Neural cell (in vitro differentiated cells): ENCODE measurements at regions not wholly inside any gene's neighbourhood (a gene's known extent, or its start where the extent isn't known, plus 50 kb on each side); places are given as distances from the start of the nearest gene placed in this dataset.

Experiments used
- H2AFZ ChIP-seq: fragments of 200-600, 300-800 bp; sonication (generic), shearing (Covaris generic); 2 replicates; pipeline ENCODE4 v1.6.0; 2014; ENCODE audit warnings: low read depth, mild to moderate bottlenecking, antibody characterized with exemption, low read length, moderate library complexity
- H3F3A ChIP-seq: fragments of 200-600 bp; shearing (Covaris generic); 2 replicates; pipeline ENCODE4 v1.6.1; 2016; ENCODE audit warnings: mild to moderate bottlenecking, moderate library complexity, mixed read lengths, antibody characterized with exemption, low read length; ENCODE audit not compliant: insufficient read depth, poor library complexity, severe bottlenecking
- H3K27ac ChIP-seq: fragments of 200-600, 300-800 bp; sonication (generic), shearing (Covaris generic); 2 replicates; pipeline ENCODE4 v1.5.1; 2014; ENCODE audit warnings: mild to moderate bottlenecking, low read length, moderate library complexity
- H3K27me3 ChIP-seq: fragments of 300-800, 200-600 bp; sonication (generic), shearing (Covaris generic); 2 replicates; pipeline ENCODE4 v1.6.0; 2014; ENCODE audit warnings: mild to moderate bottlenecking, low read depth, low read length, moderate library complexity; ENCODE audit not compliant: insufficient read depth
- H3K36me3 ChIP-seq: fragments of 300-800, 200-600 bp; sonication (generic), shearing (Covaris generic); 2 replicates; pipeline ENCODE4 v1.5.1; 2014; ENCODE audit warnings: mild to moderate bottlenecking, antibody characterized with exemption, low read length, moderate library complexity; ENCODE audit not compliant: insufficient read depth
- H3K4me2 ChIP-seq: fragments of 300-800, 200-600 bp; sonication (generic), shearing (Covaris generic); 2 replicates; pipeline ENCODE4 v1.6.0; 2014; ENCODE audit warnings: mild to moderate bottlenecking, low read length
- H3K4me3 ChIP-seq: fragments of 300-800, 200-600 bp; sonication (generic), shearing (Covaris generic); 2 replicates; pipeline ENCODE4 v1.5.1; 2014; ENCODE audit warnings: mild to moderate bottlenecking, low read length, moderate library complexity
- H3K79me2 ChIP-seq: fragments of 200-600 bp; shearing (Covaris generic); replicated peaks from 2 replicates; pipeline ENCODE4 v1.6.0; 2014; ENCODE audit warnings: mild to moderate bottlenecking, low read length, moderate library complexity; ENCODE audit not compliant: insufficient read depth
- H3K9ac ChIP-seq: fragments of 300-800, 200-600 bp; sonication (generic), shearing (Covaris generic); 2 replicates; pipeline ENCODE4 v1.6.1; 2016; ENCODE audit warnings: mild to moderate bottlenecking, low read length, mixed read lengths
- H3K9me2 ChIP-seq: fragments of 200-600 bp; shearing (Covaris generic); 2 replicates; pipeline ENCODE4 v1.6.1; 2016; ENCODE audit warnings: mild to moderate bottlenecking, low read length, mixed read lengths; ENCODE audit not compliant: insufficient read depth
- H3K9me3 ChIP-seq: fragments of 200-600, 300-800 bp; sonication (generic), shearing (Covaris generic); 2 replicates; pipeline ENCODE4 v1.6.1; 2016; ENCODE audit warnings: mild to moderate bottlenecking, mixed run types, low read length, moderate library complexity, mixed read lengths
- H4K20me1 ChIP-seq: fragments of 200-600 bp; shearing (Covaris generic); 2 replicates; pipeline ENCODE4 v1.6.1; 2016; ENCODE audit warnings: mild to moderate bottlenecking, mixed run types; ENCODE audit not compliant: insufficient read depth
- CTCF ChIP-seq: fragments of 450-650 bp; IDR thresholded peaks from 2 replicates; pipeline ENCODE4 v1.5.1; 2014; ENCODE audit warnings: antibody characterized with exemption, mild to moderate bottlenecking, moderate library complexity; ENCODE audit not compliant: poor library complexity, severe bottlenecking
- EP300 ChIP-seq: fragments of 450-650 bp; conservative IDR thresholded peaks from 2 replicates; pipeline ENCODE4 v1.6.1; 2014; ENCODE audit warnings: antibody characterized with exemption, mild to moderate bottlenecking, moderate library complexity; ENCODE audit not compliant: poor library complexity, severe bottlenecking
- EZH2 ChIP-seq: fragments of 200-600, 300-800 bp; shearing (Covaris generic), sonication (generic); IDR thresholded peaks from 2 replicates; pipeline ENCODE4 v1.6.1; 2014; ENCODE audit warnings: antibody characterized with exemption, low read length, borderline replicate concordance, mild to moderate bottlenecking; ENCODE audit not compliant: insufficient read depth, poor library complexity, severe bottlenecking
- MXI1 ChIP-seq: fragments of 450-650 bp; conservative IDR thresholded peaks from 2 replicates; pipeline ENCODE4 v1.6.1; 2014; ENCODE audit warnings: antibody characterized with exemption, mild to moderate bottlenecking; ENCODE audit not compliant: poor library complexity, severe bottlenecking
- POLR2AphosphoS5 ChIP-seq: IDR thresholded peaks from 2 replicates; pipeline ENCODE4 v1.6.1; 2012
- RAD21 ChIP-seq: fragments of 450-650 bp; conservative IDR thresholded peaks from 2 replicates; pipeline ENCODE4 v1.6.1; 2014; ENCODE audit warnings: antibody characterized with exemption, mild to moderate bottlenecking, moderate library complexity
- REST ChIP-seq: IDR thresholded peaks from 2 replicates; pipeline ENCODE4 v1.6.1; 2012; ENCODE audit warnings: borderline replicate concordance
- SMC3 ChIP-seq: fragments of 450-650 bp; conservative IDR thresholded peaks from 2 replicates; pipeline ENCODE4 v1.6.1; 2014; ENCODE audit warnings: antibody characterized with exemption, mild to moderate bottlenecking, moderate library complexity; ENCODE audit not compliant: poor library complexity
- TAF1 ChIP-seq: IDR thresholded peaks from 2 replicates; pipeline ENCODE4 v1.6.1; 2012; ENCODE audit warnings: low read depth

GRCh38 chr5:68088302-68088701 is 127.3 kb upstream of the PIK3R1 start:
- H3F3A ChIP-seq, result no peaks in the 10 kb centered on the region
- H3K4me3 ChIP-seq, result no peak overlapping the region
- no peaks in the 10 kb centered on the region for H3K9me2 ChIP-seq
- no peaks in the 10 kb centered on the region for H3K27me3 ChIP-seq
- TF ChIP-seq RAD21 (no peak), POLR2AphosphoS5 (no peak)
- H2AFZ ChIP-seq, result no peak overlapping the region
- H3K79me2 ChIP-seq, result no peaks in the 10 kb centered on the region
- H3K27ac ChIP-seq, result no peak overlapping the region
- H3K9ac ChIP-seq, result no peak overlapping the region
- H4K20me1 ChIP-seq, result no peaks in the 10 kb centered on the region
- no peaks in the 10 kb centered on the region for H3K9me3 ChIP-seq
- no peak overlapping the region for H3K4me2 ChIP-seq
- no peaks in the 10 kb centered on the region for H3K36me3 ChIP-seq

- no peak overlapping the region for H3K9ac ChIP-seq
- no peak overlapping the region for H2AFZ ChIP-seq
- H3K79me2 ChIP-seq, result no peaks in the 10 kb centered on the region
- H3K9me2 ChIP-seq, result no peaks in the 10 kb centered on the region
- H3K4me2 ChIP-seq, result no peak overlapping the region
- H3K27me3 ChIP-seq, result no peaks in the 10 kb centered on the region
- H3K9me3 ChIP-seq, result no peaks in the 10 kb centered on the region
- no peak overlapping the region for H3K27ac ChIP-seq
- H3K4me3 ChIP-seq, result no peak overlapping the region
- H3K36me3 ChIP-seq, result no peaks in the 10 kb centered on the region
- no peaks in the 10 kb centered on the region for H3F3A ChIP-seq
- H4K20me1 ChIP-seq, result no peaks in the 10 kb centered on the region
- TF ChIP-seq EZH2 (no peak), REST (no peak), RAD21 (no peak), CTCF (no peak), TAF1 (no peak), SMC3 (no peak), POLR2AphosphoS5 (no peak), EP300 (no peak), MXI1 (no peak)
Observed at GRCh38 chr5:68087866-68088265, 127.7 kb upstream of the PIK3R1 start.

- no peak overlapping the region for H3K4me2 ChIP-seq
- H3K27ac ChIP-seq, result no peak overlapping the region
- no peaks in the 10 kb centered on the region for H3K9me3 ChIP-seq
- no peaks in the 10 kb centered on the region for H3K79me2 ChIP-seq
- H3F3A ChIP-seq, result no peaks in the 10 kb centered on the region
- no peak overlapping the region for H3K4me3 ChIP-seq
- no peak overlapping the region for H3K9ac ChIP-seq
- no peaks in the 10 kb centered on the region for H3K36me3 ChIP-seq
- no peaks in the 10 kb centered on the region for H3K9me2 ChIP-seq
- H2AFZ ChIP-seq, result no peak overlapping the region
- H3K27me3 ChIP-seq, result no peaks in the 10 kb centered on the region
- no peaks in the 10 kb centered on the region for H4K20me1 ChIP-seq
- TF ChIP-seq EP300 (no peak), REST (no peak), EZH2 (no peak), SMC3 (no peak), POLR2AphosphoS5 (no peak), RAD21 (no peak), TAF1 (no peak)
Observed at GRCh38 chr5:68086857-68087256, 128.7 kb upstream of the PIK3R1 start.
